IMR-90 (cell line): ENCODE measurements at regions not wholly inside any gene's neighbourhood (a gene's known extent, or its start where the extent isn't known, plus 50 kb on each side); places are given as distances from the start of the nearest gene placed in this dataset.

ENCODE experiments used
- ATAC-seq: fragments of 200-7000 bp; cut with Tn5 transposase; 2 replicates; pipeline ENCODE4 v1.9.1; 2020; ENCODE audit warnings: low read depth, mild to moderate bottlenecking, moderate library complexity
- BruUV-seq: library from RNA; stranded (reverse); fragments of 400-500 nt; replicated peaks from 2 replicates; lab custom pipeline; 2021; lab: Mats Ljungman, UMichigan
- CTCF ChIA-PET: fragments of 300-600 bp; formaldehyde crosslinking; extraction: SDS; loops from one replicate; lab custom pipeline; 2021; ENCODE audit warnings: antibody characterized with exemption; lab: Yijun Ruan, JAX
- POLR2A ChIA-PET: fragments of 300-600 bp; sonication (Branson Sonifier 250); formaldehyde crosslinking; loops from one replicate; lab custom pipeline; 2022; ENCODE audit warnings: antibody characterized with exemption; ENCODE audit not compliant: unreplicated experiment; lab: Charles Lee
- DNase-seq: peaks from one replicate; pipeline ENCODE4 v3.0.0; 2013
- H2AFZ ChIP-seq: replicated peaks from 2 replicates; pipeline ENCODE3; 2013; ENCODE audit warnings: low read length, mild to moderate bottlenecking; ENCODE audit not compliant: poor library complexity
- H2AK5ac ChIP-seq: 2 replicates; pipeline ENCODE4 v1.6.1; 2013; ENCODE audit warnings: low read depth, low read length, inconsistent platforms
- H2AK9ac ChIP-seq: replicated peaks from 2 replicates; pipeline ENCODE3; 2013; ENCODE audit warnings: mild to moderate bottlenecking, low read depth, low read length, moderate library complexity; ENCODE audit not compliant: poor library complexity
- H2BK120ac ChIP-seq: 2 replicates; pipeline ENCODE4 v1.6.1; 2013; ENCODE audit warnings: low read depth, low read length, inconsistent platforms
- H2BK15ac ChIP-seq: 3 replicates; pipeline ENCODE4 v1.6.1; 2013; ENCODE audit warnings: low read depth, low read length, inconsistent platforms
- H2BK20ac ChIP-seq: 2 replicates; pipeline ENCODE4 v1.6.1; 2013; ENCODE audit warnings: low read depth, mild to moderate bottlenecking, inconsistent platforms, low read length, moderate library complexity
- H2BK5ac ChIP-seq: 2 replicates; pipeline ENCODE4 v1.6.1; 2013; ENCODE audit warnings: mild to moderate bottlenecking, low read depth, low read length, inconsistent platforms; ENCODE audit not compliant: poor library complexity, severe bottlenecking
- H3K14ac ChIP-seq: replicated peaks from 2 replicates; pipeline ENCODE4 v1.6.1; 2013; ENCODE audit warnings: low read depth, low read length, inconsistent platforms
- H3K18ac ChIP-seq: 2 replicates; pipeline ENCODE4 v1.6.1; 2013; ENCODE audit warnings: low read depth, low read length, control low read depth
- H3K23ac ChIP-seq: 2 replicates; pipeline ENCODE4 v1.6.1; 2013; ENCODE audit warnings: low read depth, low read length, inconsistent platforms
- H3K27ac ChIP-seq: 2 replicates; pipeline ENCODE4 v1.5.1; 2013; ENCODE audit warnings: mild to moderate bottlenecking, control low read depth, low read length; ENCODE audit not compliant: insufficient read depth
- H3K27me3 ChIP-seq: 2 replicates; pipeline ENCODE4 v1.6.1; 2013; ENCODE audit warnings: low read length; ENCODE audit not compliant: control insufficient read depth, insufficient read depth
- H3K36me3 ChIP-seq: 2 replicates; pipeline ENCODE4 v1.6.1; 2013; ENCODE audit warnings: low read length, mixed read lengths; ENCODE audit not compliant: control insufficient read depth, insufficient read depth
- H3K4ac ChIP-seq: 2 replicates; pipeline ENCODE4 v1.6.1; 2013; ENCODE audit warnings: low read depth, low read length, inconsistent platforms
- H3K4me1 ChIP-seq: 2 replicates; pipeline ENCODE4 v1.6.1; 2013; ENCODE audit warnings: low read length, mixed read lengths; ENCODE audit not compliant: control insufficient read depth, insufficient read depth
- H3K4me2 ChIP-seq: 2 replicates; pipeline ENCODE4 v1.6.1; 2013; ENCODE audit warnings: low read depth, mild to moderate bottlenecking, control low read depth, low read length, moderate library complexity
- H3K4me3 ChIP-seq: 2 replicates; pipeline ENCODE4 v1.5.1; 2013; ENCODE audit warnings: low read depth, mild to moderate bottlenecking, control low read depth, low read length, moderate library complexity; ENCODE audit not compliant: insufficient read depth
- H3K56ac ChIP-seq: 2 replicates; pipeline ENCODE4 v1.6.1; 2013; ENCODE audit warnings: low read length, inconsistent platforms; ENCODE audit not compliant: insufficient read depth; ENCODE audit errors: extremely low read depth
- H3K79me1 ChIP-seq, 2 experiments: 2 replicates each; pipeline ENCODE4 v1.6.1; 2013; ENCODE audit warnings: low read length in 2 of 2, inconsistent platforms in 1 of 2, low read depth in 1 of 2
- H3K9ac ChIP-seq: 2 replicates; pipeline ENCODE4 v1.6.1; 2013; ENCODE audit warnings: low read depth, low read length, control low read depth
- H3K9me1 ChIP-seq: 2 replicates; pipeline ENCODE4 v1.6.1; 2013; ENCODE audit warnings: low read length, inconsistent platforms; ENCODE audit not compliant: insufficient read depth
- H3K9me3 ChIP-seq: 2 replicates; pipeline ENCODE4 v1.6.1; 2013; ENCODE audit warnings: low read length; ENCODE audit not compliant: control insufficient read depth, insufficient read depth
- H4K20me1 ChIP-seq: 2 replicates; pipeline ENCODE4 v1.6.1; 2013; ENCODE audit warnings: low read length, inconsistent platforms; ENCODE audit not compliant: insufficient read depth
- H4K5ac ChIP-seq: 2 replicates; pipeline ENCODE4 v1.6.1; 2013; ENCODE audit warnings: mild to moderate bottlenecking, low read depth, low read length, control low read depth
- H4K8ac ChIP-seq, 2 experiments: 2 replicates each; pipeline ENCODE4 v1.6.1; 2013; ENCODE audit warnings: low read depth in 2 of 2, low read length in 2 of 2, control low read depth in 1 of 2, inconsistent platforms in 1 of 2
- H4K91ac ChIP-seq: 2 replicates; pipeline ENCODE4 v1.6.1; 2013; ENCODE audit warnings: low read depth, low read length, inconsistent platforms; ENCODE audit not compliant: insufficient read depth
- BHLHE40 ChIP-seq: fragments of 150-350 bp; IDR thresholded peaks from 2 replicates; pipeline ENCODE4 v1.6.1; 2016; ENCODE audit warnings: mild to moderate bottlenecking, low read depth, low read length
- CEBPB ChIP-seq: IDR thresholded peaks from 2 replicates; pipeline ENCODE4 v1.6.1; 2012; ENCODE audit warnings: low read depth, low read length, improper control_type of control experiment
- CHD1 ChIP-seq: IDR thresholded peaks from 2 replicates; pipeline ENCODE4 v1.6.1; 2012; ENCODE audit warnings: low read depth, low read length, improper control_type of control experiment
- CTCF ChIP-seq: conservative IDR thresholded peaks from 2 replicates; pipeline ENCODE4 v1.5.1; 2012; ENCODE audit warnings: mild to moderate bottlenecking, low read depth, low read length, improper control_type of control experiment
- FOS ChIP-seq: fragments of 150-350 bp; IDR thresholded peaks from 2 replicates; pipeline ENCODE4 v1.6.1; 2016; ENCODE audit warnings: low read depth, low read length
- MAFK ChIP-seq: IDR thresholded peaks from 2 replicates; pipeline ENCODE4 v1.6.1; 2012; ENCODE audit warnings: low read depth, low read length, improper control_type of control experiment
- MXI1 ChIP-seq: IDR thresholded peaks from 2 replicates; pipeline ENCODE4 v1.6.1; 2012; ENCODE audit warnings: low read depth, mild to moderate bottlenecking, low read length, moderate library complexity, borderline replicate concordance
- NFE2L2 ChIP-seq: fragments of 150-350 bp; IDR thresholded peaks from 2 replicates; pipeline ENCODE4 v1.6.1; 2016; ENCODE audit warnings: low read depth, mild to moderate bottlenecking, low read length
- POLR2A ChIP-seq: IDR thresholded peaks from 2 replicates; pipeline ENCODE4 v1.6.1; 2012; ENCODE audit warnings: mild to moderate bottlenecking, low read depth, low read length
- RAD21 ChIP-seq: IDR thresholded peaks from 2 replicates; pipeline ENCODE4 v1.6.1; 2012; ENCODE audit warnings: low read length, improper control_type of control experiment
- RCOR1 ChIP-seq: IDR thresholded peaks from 2 replicates; pipeline ENCODE4 v1.6.1; 2012; ENCODE audit warnings: mild to moderate bottlenecking, low read length, improper control_type of control experiment; ENCODE audit not compliant: insufficient replicate concordance
- RFX5 ChIP-seq: IDR thresholded peaks from 2 replicates; pipeline ENCODE4 v1.8.0; 2012; ENCODE audit warnings: low read depth, mild to moderate bottlenecking, low read length, moderate library complexity
- SMC3 ChIP-seq: fragments of 150-350 bp; IDR thresholded peaks from 2 replicates; pipeline ENCODE4 v1.6.1; 2016; ENCODE audit warnings: low read depth, mild to moderate bottlenecking, antibody characterized with exemption, low read length, moderate library complexity
- WGBS, 2 experiments: methylation state at CpG; one replicate each; pipeline versions ENCODE4 v1.1.5 to v1.1.7; 2013; ENCODE audit warnings: missing lambda C conversion rate in 2 of 2; ENCODE audit not compliant: insufficient read length in 1 of 2; ENCODE audit errors: extremely low coverage in 2 of 2; 5-methylcytosine and 5-hydroxymethylcytosine counted together
- dilution Hi-C: fragments of 300-500 bp; cut with HindIII; formaldehyde crosslinking; loops from one replicate; pipeline ENCODE4 v1.14.3; 2018; ENCODE audit warnings: low sequenced_read_pairs; ENCODE audit not compliant: unreplicated experiment
- in situ Hi-C: fragments of 300-500 bp; cut with MboI; formaldehyde crosslinking; loops from 3 replicates; pipeline ENCODE4 v1.14.3; 2019; ENCODE audit warnings: low sequenced_read_pairs, inconsistent platforms, mixed read lengths
- intact Hi-C: fragments of 100-400 bp; cut with micrococcal nuclease; formaldehyde crosslinking; loops from 2 replicates; pipeline ENCODE4 v1.10.0; 2022
- TF ChIP-seq, protein P1 (sequence below): fragments of 150-350 bp; IDR thresholded peaks from 2 replicates; pipeline ENCODE4 v1.6.1; 2017; ENCODE audit warnings: mild to moderate bottlenecking, antibody characterized with exemption, low read length, low read depth

GRCh38 chr20:21936261-21936660 is 230.8 kb downstream of the PAX1 start:
- no peak overlapping the region for H3K18ac ChIP-seq
- no peak overlapping the region for H2AK5ac ChIP-seq
- no peak overlapping the region for H3K14ac ChIP-seq
- dilution Hi-C loops (no loop called here), in situ Hi-C loops (no loop called here), intact Hi-C loops (no loop called here)
- no peak overlapping the region for H3K9ac ChIP-seq
- H3K9me3 ChIP-seq, result peaks cover 21% of the 10 kb centered on the region
- H4K91ac ChIP-seq, result no peak overlapping the region
- H2BK120ac ChIP-seq, result no peak overlapping the region
- no peak for TF ChIP-seq SMC3
- no peak for TF ChIP-seq BHLHE40
- no peak for TF ChIP-seq CEBPB
- TF ChIP-seq RFX5, result no peak
- TF ChIP-seq, protein P1, sequence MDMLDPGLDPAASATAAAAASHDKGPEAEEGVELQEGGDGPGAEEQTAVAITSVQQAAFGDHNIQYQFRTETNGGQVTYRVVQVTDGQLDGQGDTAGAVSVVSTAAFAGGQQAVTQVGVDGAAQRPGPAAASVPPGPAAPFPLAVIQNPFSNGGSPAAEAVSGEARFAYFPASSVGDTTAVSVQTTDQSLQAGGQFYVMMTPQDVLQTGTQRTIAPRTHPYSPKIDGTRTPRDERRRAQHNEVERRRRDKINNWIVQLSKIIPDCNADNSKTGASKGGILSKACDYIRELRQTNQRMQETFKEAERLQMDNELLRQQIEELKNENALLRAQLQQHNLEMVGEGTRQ, result no peak
- TF ChIP-seq MXI1, result no peak
- no peak for TF ChIP-seq NFE2L2
- TF ChIP-seq POLR2A, result no peak
- no peak for TF ChIP-seq RAD21
- TF ChIP-seq CHD1, result no peak
- TF ChIP-seq RCOR1, result no peak
- TF ChIP-seq CTCF, result no peak
- no peak for TF ChIP-seq MAFK
- no peak for TF ChIP-seq FOS
- ChIA-PET CTCF (no interaction called here), POLR2A (no interaction called here)
- no peak overlapping the region for H3K4me2 ChIP-seq
- no peak overlapping the region for H3K4me3 ChIP-seq
- H3K36me3 ChIP-seq, result no peaks in the 10 kb centered on the region
- no peak overlapping the region for H4K8ac ChIP-seq
- H3K9me1 ChIP-seq, result no peaks in the 10 kb centered on the region
- H4K20me1 ChIP-seq, result no peaks in the 10 kb centered on the region
- no peak overlapping the region for H3K27ac ChIP-seq
- no peaks in the 10 kb centered on the region for H3K79me1 ChIP-seq
- no peak overlapping the region for H2AK9ac ChIP-seq
- H4K5ac ChIP-seq, result no peak overlapping the region
- WGBS, 2 experiments, result no CpG with 5 or more reads among the region's 4 CpGs
- no peak overlapping the region for H2AFZ ChIP-seq
- H2BK15ac ChIP-seq, result no peak overlapping the region
- DNase-seq (no peak), ATAC-seq (no peak)
- H3K4me1 ChIP-seq, result no peaks in the 10 kb centered on the region
- H3K56ac ChIP-seq, result no peak overlapping the region
- H2BK20ac ChIP-seq, result no peak overlapping the region
- no peak overlapping the region for H3K4ac ChIP-seq
- H3K27me3 ChIP-seq, result no peaks in the 10 kb centered on the region
- BruUV-seq, result no TSS peak
- H2BK5ac ChIP-seq, result no peak overlapping the region
- no peak overlapping the region for H3K23ac ChIP-seq
